H1 (cell line): ENCODE measurements at regions not wholly inside any gene's neighbourhood (a gene's known extent, or its start where the extent isn't known, plus 50 kb on each side); places are given as distances from the start of the nearest gene placed in this dataset.

Experiments
- CTCF ChIA-PET: fragments of 300-600 bp; sonication (Branson Sonifier 250); formaldehyde crosslinking; loops from one replicate; lab custom pipeline; 2021; ENCODE audit not compliant: partially characterized antibody; lab: Charles Lee
- POLR2A ChIA-PET: fragments of 300-600 bp; sonication (Branson Sonifier 250); formaldehyde crosslinking; loops from one replicate; lab custom pipeline; 2021; ENCODE audit warnings: inconsistent platforms; ENCODE audit not compliant: partially characterized antibody; lab: Charles Lee
- DNase-seq, 2 experiments: peaks; one replicate each; pipeline versions ENCODE4 v3.0.0 to v3.0.0-alpha.2; 2010 to 2022; ENCODE audit warnings: low spot score in 2 of 2, low read depth in 1 of 2, mixed read lengths in 1 of 2
- FAIRE-seq: peaks from 2 replicates; lab custom pipeline; 2011; peaks lifted over from hg19 to GRCh38; lab: Jason Lieb, UNC
- H2AFZ ChIP-seq: 2 replicates; pipeline ENCODE4 v1.8.1; 2012; ENCODE audit warnings: low read length, inconsistent platforms
- H2AK5ac ChIP-seq: 2 replicates; pipeline ENCODE4 v1.6.1; 2013; ENCODE audit warnings: low read depth, low read length
- H2BK120ac ChIP-seq: replicated peaks from 2 replicates; pipeline ENCODE3; 2013; ENCODE audit warnings: low read depth, low read length, inconsistent platforms
- H2BK12ac ChIP-seq: 2 replicates; pipeline ENCODE4 v1.6.1; 2013; ENCODE audit warnings: low read depth, low read length
- H2BK15ac ChIP-seq: 2 replicates; pipeline ENCODE4 v1.6.1; 2013; ENCODE audit warnings: low read length
- H2BK20ac ChIP-seq: 2 replicates; pipeline ENCODE4 v1.6.1; 2013; ENCODE audit warnings: low read length
- H2BK5ac ChIP-seq: 2 replicates; pipeline ENCODE4 v1.6.1; 2013; ENCODE audit warnings: low read depth, low read length
- H3K14ac ChIP-seq: 2 replicates; pipeline ENCODE4 v1.6.1; 2013; ENCODE audit warnings: inconsistent platforms; ENCODE audit not compliant: insufficient read length
- H3K18ac ChIP-seq: 2 replicates; pipeline ENCODE4 v1.6.1; 2013; ENCODE audit warnings: low read length; ENCODE audit errors: extremely low read depth
- H3K23ac ChIP-seq: 2 replicates; pipeline ENCODE4 v1.6.1; 2013; ENCODE audit warnings: inconsistent platforms; ENCODE audit not compliant: insufficient read length
- H3K23me2 ChIP-seq: 2 replicates; pipeline ENCODE4 v1.6.1; 2013; ENCODE audit warnings: low read depth, low read length
- H3K27ac ChIP-seq: 2 replicates; pipeline ENCODE4 v1.6.1; 2011; ENCODE audit warnings: low read depth, low read length, inconsistent platforms
- H3K27me3 ChIP-seq, 4 experiments: replicated peaks in 1 of 4; 1 replicate in 1 of 4; 2 replicates in 3 of 4; pipeline versions ENCODE4 v1.6.1 to v1.8.1; 2011 to 2013; ENCODE audit warnings: low read length in 3 of 4, mild to moderate bottlenecking in 3 of 4, inconsistent platforms in 2 of 4, mixed read lengths in 2 of 4, moderate library complexity in 1 of 4; ENCODE audit not compliant: control insufficient read depth in 3 of 4, insufficient read depth in 3 of 4; ENCODE audit errors: extremely low read depth in 1 of 4
- H3K36me3 ChIP-seq, 4 experiments: 2 replicates each; pipeline versions ENCODE4 v1.6.1 to v1.8.1; 2011 to 2013; ENCODE audit warnings: mild to moderate bottlenecking in 4 of 4, low read length in 3 of 4, moderate library complexity in 2 of 4, control low read depth in 1 of 4, inconsistent platforms in 1 of 4; ENCODE audit not compliant: insufficient read depth in 4 of 4, control insufficient read depth in 2 of 4
- H3K4ac ChIP-seq: replicated peaks from 2 replicates; pipeline ENCODE3; 2013; ENCODE audit warnings: low read length, low read depth, mixed read lengths, inconsistent platforms; ENCODE audit not compliant: insufficient read length
- H3K4me1 ChIP-seq, 4 experiments: replicated peaks in 1 of 4; 1 replicate in 1 of 4; 2 replicates in 3 of 4; pipeline versions ENCODE4 v1.6.1 to v1.8.1; 2011 to 2013; ENCODE audit warnings: low read length in 3 of 4, inconsistent platforms in 2 of 4, mixed read lengths in 1 of 4; ENCODE audit not compliant: insufficient read depth in 4 of 4, control insufficient read depth in 3 of 4
- H3K4me2 ChIP-seq, 2 experiments: 2 replicates each; pipeline versions ENCODE4 v1.6.1 to v1.8.1; 2011 to 2013; ENCODE audit warnings: low read depth in 2 of 2, low read length in 2 of 2, control low read depth in 1 of 2, inconsistent platforms in 1 of 2, mild to moderate bottlenecking in 1 of 2; ENCODE audit not compliant: insufficient read depth in 1 of 2
- H3K4me3 ChIP-seq, 4 experiments: fragments of 200-600, 300-600 bp in 1 of 4; sonication (generic), shearing (Covaris generic), sonication (Bioruptor Twin) in 1 of 4; 2 replicates each; pipeline versions ENCODE4 v1.5.1 to v1.8.1; 2011 to 2016; ENCODE audit warnings: low read length in 4 of 4, low read depth in 3 of 4, control low read depth in 2 of 4, inconsistent platforms in 2 of 4, mild to moderate bottlenecking in 2 of 4, mixed read lengths in 1 of 4, moderate library complexity in 1 of 4; ENCODE audit not compliant: insufficient read depth in 2 of 4; ENCODE audit errors: extremely low read depth in 1 of 4
- H3K56ac ChIP-seq: replicated peaks from 2 replicates; pipeline ENCODE3; 2013; ENCODE audit warnings: low read depth, mild to moderate bottlenecking, mixed read lengths, low read length, inconsistent platforms; ENCODE audit not compliant: insufficient read length
- H3K79me1 ChIP-seq: 2 replicates; pipeline ENCODE4 v1.6.1; 2013; ENCODE audit warnings: low read depth, low read length, control low read depth
- H3K79me2 ChIP-seq, 2 experiments: 2 replicates each; pipeline versions ENCODE4 v1.6.1 to v1.8.1; 2012 to 2013; ENCODE audit warnings: low read length in 2 of 2, mild to moderate bottlenecking in 2 of 2, inconsistent platforms in 1 of 2; ENCODE audit not compliant: insufficient read depth in 2 of 2, control insufficient read depth in 1 of 2
- H3K9ac ChIP-seq, 4 experiments: replicated peaks in 1 of 4; 1 replicate in 1 of 4; 2 replicates in 3 of 4; pipeline versions ENCODE4 v1.6.1 to v1.8.1; 2011 to 2013; ENCODE audit warnings: low read depth in 3 of 4, low read length in 3 of 4, control low read depth in 2 of 4, mild to moderate bottlenecking in 2 of 4, moderate library complexity in 2 of 4, inconsistent platforms in 1 of 4; ENCODE audit errors: extremely low read depth in 1 of 4
- H3K9me3 ChIP-seq, 2 experiments: 2 replicates each; pipeline versions ENCODE4 v1.6.1 to v1.8.1; 2012 to 2013; ENCODE audit warnings: mild to moderate bottlenecking in 2 of 2, moderate library complexity in 2 of 2, control low read depth in 1 of 2, inconsistent platforms in 1 of 2, low read depth in 1 of 2, low read length in 1 of 2, mixed read lengths in 1 of 2; ENCODE audit not compliant: insufficient read depth in 2 of 2
- H4K20me1 ChIP-seq, 2 experiments: replicated peaks in 1 of 2; 2 replicates each; pipeline versions ENCODE3 to v1.8.1; 2011 to 2013; ENCODE audit warnings: inconsistent platforms in 2 of 2, low read length in 2 of 2, mild to moderate bottlenecking in 1 of 2; ENCODE audit not compliant: insufficient read depth in 2 of 2, control insufficient read depth in 1 of 2
- H4K5ac ChIP-seq: 2 replicates; pipeline ENCODE4 v1.6.1; 2013; ENCODE audit warnings: low read length, low read depth, mixed read lengths, inconsistent platforms; ENCODE audit not compliant: insufficient read length
- H4K8ac ChIP-seq: 2 replicates; pipeline ENCODE4 v1.8.0; 2013; ENCODE audit warnings: mild to moderate bottlenecking, moderate library complexity, low read length, inconsistent platforms; ENCODE audit not compliant: insufficient read depth; ENCODE audit errors: extremely low read depth
- H4K91ac ChIP-seq: replicated peaks from 2 replicates; pipeline ENCODE3; 2013; ENCODE audit warnings: low read length, mixed read lengths, inconsistent platforms; ENCODE audit not compliant: insufficient read length
- CBX8 ChIP-seq: fragments of 300-800, 300-1000 bp; sonication (generic); IDR thresholded peaks from 2 replicates; pipeline ENCODE4 v1.7.1; 2016; ENCODE audit warnings: low read depth, low read length, borderline replicate concordance
- CEBPB ChIP-seq: IDR thresholded peaks from 2 replicates; pipeline ENCODE4 v1.6.1; 2012; ENCODE audit warnings: low read depth, low read length
- CHD1 ChIP-seq: IDR thresholded peaks from 2 replicates; pipeline ENCODE4 v1.6.1; 2012; ENCODE audit warnings: low read depth, low read length, improper control_type of control experiment
- NRF1 ChIP-seq: IDR thresholded peaks from 2 replicates; pipeline ENCODE4 v1.6.1; 2011; ENCODE audit warnings: mild to moderate bottlenecking, low read depth, low read length, improper control_type of control experiment
- RAD21 ChIP-seq, 2 experiments: IDR thresholded peaks in 1 of 2; conservative IDR thresholded peaks in 1 of 2; 2 replicates each; pipeline ENCODE4 v1.6.1; 2011; ENCODE audit warnings: low read depth in 2 of 2, low read length in 2 of 2, improper control_type of control experiment in 1 of 2, inconsistent platforms in 1 of 2, mild to moderate bottlenecking in 1 of 2, moderate library complexity in 1 of 2
- RBBP5 ChIP-seq: IDR thresholded peaks from 2 replicates; pipeline ENCODE4 v1.7.1; 2012; ENCODE audit warnings: low read depth, mild to moderate bottlenecking, inconsistent platforms, low read length, moderate library complexity, borderline replicate concordance
- RNF2 ChIP-seq: fragments of 200-900, 300-1000 bp; sonication (generic); IDR thresholded peaks from 2 replicates; pipeline ENCODE4 v1.7.1; 2016; ENCODE audit warnings: borderline replicate concordance, low read depth, mild to moderate bottlenecking, antibody characterized with exemption, low read length; ENCODE audit not compliant: poor library complexity, severe bottlenecking; ENCODE audit errors: missing control alignments
- SIRT6 ChIP-seq: IDR thresholded peaks from one replicate; pipeline ENCODE4 v1.7.1; 2012; ENCODE audit warnings: low read length, inconsistent platforms
- SIX5 ChIP-seq: IDR thresholded peaks from 2 replicates; pipeline ENCODE4 v1.6.1; 2011; ENCODE audit warnings: mild to moderate bottlenecking, low read depth, low read length
- SP2 ChIP-seq: IDR thresholded peaks from 2 replicates; pipeline ENCODE4 v1.6.1; 2012; ENCODE audit warnings: mild to moderate bottlenecking, low read length, inconsistent platforms
- TAF1 ChIP-seq: IDR thresholded peaks from 2 replicates; pipeline ENCODE4 v1.6.1; 2011; ENCODE audit warnings: mild to moderate bottlenecking, low read depth, low read length
- WGBS, 2 experiments: shearing (Covaris generic) in 1 of 2; methylation state at CpG; one replicate each; pipeline versions ENCODE4 v1.1.6 to v1.1.7; 2013 to 2015; ENCODE audit warnings: low lambda C conversion rate in 2 of 2, mixed read lengths in 2 of 2, inconsistent platforms in 1 of 2, low coverage in 1 of 2, missing lambda C conversion rate in 1 of 2; ENCODE audit not compliant: insufficient replicate concordance in 2 of 2, insufficient coverage in 1 of 2, insufficient read length in 1 of 2; ENCODE audit errors: extremely low coverage in 1 of 2, missing lambda C conversion rate in 1 of 2; 5-methylcytosine and 5-hydroxymethylcytosine counted together
- TF ChIP-seq, protein P1 (sequence below): IDR thresholded peaks from 2 replicates; pipeline ENCODE4 v1.6.1; 2012; ENCODE audit warnings: inconsistent platforms

DNA sequence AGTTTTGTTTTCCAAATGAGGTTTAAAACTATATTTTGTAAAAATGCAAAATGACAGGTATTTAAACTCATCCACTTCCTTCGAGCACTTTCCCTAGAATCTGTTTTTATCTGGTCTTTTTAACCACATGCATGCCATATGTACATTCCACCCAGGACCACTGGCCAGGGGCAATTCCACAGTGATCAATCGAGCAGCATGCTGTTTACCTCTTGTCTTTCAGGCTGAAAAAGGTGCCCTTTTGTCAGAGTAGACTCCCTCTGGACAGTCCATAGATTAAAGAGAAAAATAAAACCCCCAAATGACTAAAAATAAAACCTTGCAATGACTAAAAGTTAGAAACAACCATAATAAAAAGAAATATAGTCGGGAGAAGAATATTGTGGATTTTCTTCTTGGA lies 313.3 kb downstream of the LMO4 start:
- Histone ChIP-seq H3K36me3 (no peaks in the 10 kb centered on the region), H3K4me1 (peaks cover 0 to 13% (median 12%) of the 10 kb centered on the region in 4 experiments; a peak in 6 of 7 replicates), H3K79me1 (no peaks in the 10 kb centered on the region), H3K4me3 (no peak overlapping the region), H3K27ac (no peak overlapping the region)
- no peak for TF ChIP-seq RAD21 (IDR thresholded peaks at IDR 0.05 in 1 of 2, conservative IDR thresholded peaks at IDR 0.05 in 1 of 2; ENCODE audit: low read depth in 2 of 2, low read length in 2 of 2)
- no peak for TF ChIP-seq CHD1
- no peak for TF ChIP-seq SIX5
- TF ChIP-seq SP2, result no peak
- TF ChIP-seq NRF1, result no peak
- TF ChIP-seq, protein P1, sequence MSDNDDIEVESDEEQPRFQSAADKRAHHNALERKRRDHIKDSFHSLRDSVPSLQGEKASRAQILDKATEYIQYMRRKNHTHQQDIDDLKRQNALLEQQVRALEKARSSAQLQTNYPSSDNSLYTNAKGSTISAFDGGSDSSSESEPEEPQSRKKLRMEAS, result no peak
- TF ChIP-seq CBX8, result no peak
- no peak for TF ChIP-seq RBBP5
- no peak for TF ChIP-seq CEBPB
- TF ChIP-seq SIRT6, result no peak
- no peak for TF ChIP-seq TAF1
- no peak for TF ChIP-seq RNF2
- TF ChIP-seq, all 59 proteins: peak for 0
- DNase-seq (no peak), FAIRE-seq (no peak)
- no peak overlapping the region for H2BK12ac ChIP-seq
- POLR2A ChIA-PET, result no interaction called here
- H2AFZ ChIP-seq, result no peak overlapping the region
- H2BK120ac ChIP-seq, result no peak overlapping the region
- H4K20me1 ChIP-seq, result no peaks in the 10 kb centered on the region
- 79% methylated on average over 3 of the region's 3 CpGs; no CpG with 5 or more reads in 1 of the 2 experiments for WGBS, 2 experiments
- H3K9me3 ChIP-seq, result peaks cover 5 to 12% of the 10 kb centered on the region in 2 experiments; a peak in 3 of 4 replicates
- no peaks in the 10 kb centered on the region for H3K79me2 ChIP-seq
- 0 out of 4 replicates have a peak overlapping the region, but pooled peaks of 1 of the 2 experiments have one; percentile 2 for H3K4me2 ChIP-seq
- CTCF ChIA-PET, result interaction anchor here (0.8 kb wide), 1 partner anchor 347 kb away, joined by 3 read pairs; no protein-coding TSS in a partner anchor
- H4K91ac ChIP-seq, result no peak overlapping the region
- H4K5ac ChIP-seq, result no peak overlapping the region
- no peak overlapping the region for H2BK5ac ChIP-seq
- no peak overlapping the region for H3K14ac ChIP-seq
- no peak overlapping the region for H2BK15ac ChIP-seq
- H4K8ac ChIP-seq, result no peak overlapping the region
- H2AK5ac ChIP-seq, result no peak overlapping the region
- H3K9ac ChIP-seq, result no peak overlapping the region
- no peak overlapping the region for H3K56ac ChIP-seq
- H3K23ac ChIP-seq, result no peak overlapping the region
- no peak overlapping the region for H3K4ac ChIP-seq
- H3K27me3 ChIP-seq, result no peaks in the 10 kb centered on the region
- no peak overlapping the region for H2BK20ac ChIP-seq
- H3K18ac ChIP-seq, result no peak overlapping the region
- no peaks in the 10 kb centered on the region for H3K23me2 ChIP-seq
